ENCODE measurements at regions not wholly inside any gene's neighbourhood (a gene's known extent, or its start where the extent isn't known, plus 50 kb on each side); places are given as distances from the start of the nearest gene placed in this dataset.
"Not testable (repeated sequence)": the region's sequence is repeated elsewhere in the genome, so short reads cannot be mapped to it uniquely, and the experiment has no call there.

DNA sequence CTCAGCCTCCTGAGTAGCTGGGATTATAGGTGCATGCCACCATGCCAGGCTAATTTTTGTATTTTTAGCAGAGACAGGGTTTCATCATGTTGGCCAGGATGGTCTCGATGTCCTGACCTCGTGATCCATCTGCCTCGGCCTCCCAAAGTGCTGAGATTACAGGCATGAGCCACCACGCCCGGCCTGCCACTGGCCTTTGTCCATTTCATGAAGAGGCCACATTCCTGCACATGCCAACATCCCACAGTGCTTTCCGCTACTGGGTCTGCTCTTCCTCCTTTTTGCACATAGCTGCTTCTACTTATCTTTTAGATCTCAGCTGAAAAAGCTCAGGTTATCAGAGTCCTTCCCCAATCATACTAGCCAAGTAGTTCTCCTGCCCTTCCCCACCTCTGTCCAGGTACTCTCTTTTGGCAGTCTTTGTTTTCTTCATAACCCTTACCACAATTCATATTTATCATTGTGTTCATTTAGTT, 59.2 kb upstream of the PTPRJ start:
- H2BK12ac ChIP-seq (ENCODE audit: low read depth, low read length); POLR2A ChIA-PET (ENCODE audit: partially characterized antibody); FAIRE-seq; H3K36me3 ChIP-seq (ENCODE audit: control insufficient read depth in 2 of 4, insufficient read depth in 4 of 4, low read length in 3 of 4); H3K4ac ChIP-seq (replicated peaks; ENCODE audit: insufficient read length, low read depth, low read length); H3K56ac ChIP-seq (replicated peaks; ENCODE audit: insufficient read length, low read depth, low read length); H3K79me2 ChIP-seq (ENCODE audit: control insufficient read depth in 1 of 2, insufficient read depth in 2 of 2, low read length in 2 of 2); H3K27ac ChIP-seq (ENCODE audit: low read depth, low read length); H2BK20ac ChIP-seq (ENCODE audit: low read length); H2BK5ac ChIP-seq (ENCODE audit: low read depth, low read length); H4K8ac ChIP-seq (ENCODE audit: extremely low read depth, insufficient read depth, low read length); H3K14ac ChIP-seq (ENCODE audit: insufficient read length); H3K79me1 ChIP-seq (ENCODE audit: low read depth, low read length); H3K18ac ChIP-seq (ENCODE audit: extremely low read depth, low read length); H3K4me3 ChIP-seq (ENCODE audit: extremely low read depth in 1 of 4, insufficient read depth in 2 of 4, low read depth in 3 of 4, low read length in 4 of 4); H2AK5ac ChIP-seq (ENCODE audit: low read depth, low read length); H2AFZ ChIP-seq (ENCODE audit: low read length); H4K5ac ChIP-seq (ENCODE audit: insufficient read length, low read depth, low read length); H3K23me2 ChIP-seq (ENCODE audit: low read depth, low read length); DNase-seq (ENCODE audit: low read depth in 1 of 2, low spot score in 2 of 2); H2BK15ac ChIP-seq (ENCODE audit: low read length); H3K4me1 ChIP-seq (replicated peaks in 1 of 4; ENCODE audit: control insufficient read depth in 3 of 4, insufficient read depth in 4 of 4, low read length in 3 of 4); H4K20me1 ChIP-seq (replicated peaks in 1 of 2; ENCODE audit: control insufficient read depth in 1 of 2, insufficient read depth in 2 of 2, low read length in 2 of 2); H2BK120ac ChIP-seq (replicated peaks; ENCODE audit: low read depth, low read length); H3K23ac ChIP-seq (ENCODE audit: insufficient read length); H3K4me2 ChIP-seq (ENCODE audit: insufficient read depth in 1 of 2, low read depth in 2 of 2, low read length in 2 of 2); H4K91ac ChIP-seq (replicated peaks; ENCODE audit: insufficient read length, low read length); H3K27me3 ChIP-seq (replicated peaks in 1 of 4; ENCODE audit: control insufficient read depth in 3 of 4, extremely low read depth in 1 of 4, insufficient read depth in 3 of 4, low read length in 3 of 4); H3K9ac ChIP-seq (replicated peaks in 1 of 4; ENCODE audit: extremely low read depth in 1 of 4, low read depth in 3 of 4, low read length in 3 of 4); H3K9me3 ChIP-seq (ENCODE audit: insufficient read depth in 2 of 2, low read depth in 1 of 2, low read length in 1 of 2): not testable (repeated sequence)
- CTCF ChIA-PET (ENCODE audit: partially characterized antibody), result interaction anchor here (0.6 to 3.2 kb wide), 3 partner anchors 13 to 187 kb away, joined by 3 to 12 read pairs (median 3); no protein-coding TSS in a partner anchor
- WGBS, 2 experiments (ENCODE audit: extremely low coverage in 1 of 2, insufficient coverage in 1 of 2, insufficient read length in 1 of 2, insufficient replicate concordance in 2 of 2, low coverage in 1 of 2, low lambda C conversion rate in 2 of 2, missing lambda C conversion rate in 1 of 2), result 87% methylated on average over 6 of the region's 6 CpGs; no CpG with 5 or more reads in 1 of the 2 experiments

All from H1 (cell line).